SK-N-SH (cell line): ENCODE measurements at regions not wholly inside any gene's neighbourhood (a gene's known extent, or its start where the extent isn't known, plus 50 kb on each side); places are given as distances from the start of the nearest gene placed in this dataset.

ENCODE experiments used
- CTCF ChIA-PET: fragments of 300-600, 350-600 bp; formaldehyde crosslinking; extraction: SDS; loops from one replicate; lab custom pipeline; 2021; lab: Yijun Ruan, JAX
- POLR2A ChIA-PET: fragments of 350-600 bp; sonication (Branson Sonifier 250); formaldehyde crosslinking; extraction: SDS; loops from one replicate; lab custom pipeline; 2020; ENCODE audit warnings: antibody characterized with exemption, inconsistent platforms; lab: Yijun Ruan, JAX
- DNase-seq: peaks from one replicate; pipeline ENCODE4 v3.0.0; 2012
- H2AFZ ChIP-seq: fragments of 200-600 bp; sonication (generic); 2 replicates; pipeline ENCODE4 v1.8.1; 2016; ENCODE audit warnings: antibody characterized with exemption, mild to moderate bottlenecking, low read depth
- H3F3A ChIP-seq: fragments of 200-600 bp; sonication (generic); replicated peaks from 2 replicates; pipeline ENCODE3; 2016; ENCODE audit warnings: antibody characterized with exemption, mild to moderate bottlenecking; ENCODE audit not compliant: insufficient read depth
- H3K27ac ChIP-seq, 2 experiments: fragments of 200-500 bp in 1 of 2; fragments of 200-600 bp in 1 of 2; sonication (Bioruptor generic) in 1 of 2; sonication (generic), shearing (Covaris generic) in 1 of 2; 2 replicates each; pipeline versions ENCODE4 v1.5.1 to v1.6.1; 2014 to 2016; ENCODE audit warnings: low read depth in 2 of 2, inconsistent platforms in 1 of 2, low read length in 1 of 2, mild to moderate bottlenecking in 1 of 2, mixed read lengths in 1 of 2
- H3K27me3 ChIP-seq: fragments of 200-600 bp; sonication (generic), shearing (Covaris generic); 2 replicates; pipeline ENCODE4 v1.6.1; 2016; ENCODE audit warnings: mixed run types; ENCODE audit not compliant: insufficient read depth
- H3K36me3 ChIP-seq, 2 experiments: fragments of 200-500 bp in 1 of 2; fragments of 200-600 bp in 1 of 2; sonication (Bioruptor generic) in 1 of 2; sonication (generic) in 1 of 2; replicated peaks in 1 of 2; 2 replicates each; pipeline versions ENCODE3 to v1.5.1; 2014 to 2016; ENCODE audit warnings: low read length in 1 of 2, mild to moderate bottlenecking in 1 of 2; ENCODE audit not compliant: insufficient read depth in 2 of 2, control insufficient read depth in 1 of 2
- H3K4me1 ChIP-seq, 2 experiments: fragments of 200-500 bp in 1 of 2; fragments of 200-600 bp in 1 of 2; sonication (Bioruptor generic) in 1 of 2; sonication (generic), shearing (Covaris generic) in 1 of 2; 2 replicates each; pipeline versions ENCODE4 v1.5.1 to v1.6.1; 2014 to 2016; ENCODE audit warnings: low read depth in 1 of 2, low read length in 1 of 2, mixed run types in 1 of 2; ENCODE audit not compliant: insufficient read depth in 2 of 2, control insufficient read depth in 1 of 2
- H3K4me2 ChIP-seq: fragments of 200-600 bp; sonication (generic), shearing (Covaris generic); 2 replicates; pipeline ENCODE4 v1.6.1; 2017; ENCODE audit warnings: mixed run types
- H3K4me3 ChIP-seq, 2 experiments: fragments of 200-500 bp in 1 of 2; fragments of 200-600 bp in 1 of 2; sonication (Bioruptor generic) in 1 of 2; sonication (generic), shearing (Covaris generic) in 1 of 2; 2 replicates each; pipeline versions ENCODE4 v1.5.1 to v1.8.1; 2014 to 2016; ENCODE audit warnings: low read depth in 2 of 2, inconsistent platforms in 1 of 2, low read length in 1 of 2, mild to moderate bottlenecking in 1 of 2, mixed read lengths in 1 of 2, moderate library complexity in 1 of 2
- H3K79me2 ChIP-seq: fragments of 200-600 bp; sonication (generic); 2 replicates; pipeline ENCODE4 v1.8.1; 2017; ENCODE audit warnings: mild to moderate bottlenecking; ENCODE audit not compliant: insufficient read depth
- H3K9ac ChIP-seq: fragments of 200-600 bp; sonication (generic); 2 replicates; pipeline ENCODE4 v1.6.1; 2017; ENCODE audit warnings: mixed run types
- H3K9me2 ChIP-seq: fragments of 200-600 bp; sonication (generic); 2 replicates; pipeline ENCODE4 v1.6.1; 2017; ENCODE audit warnings: mixed run types
- H3K9me3 ChIP-seq: fragments of 200-600 bp; sonication (generic); 2 replicates; pipeline ENCODE4 v1.6.1; 2017; ENCODE audit warnings: mixed run types, mild to moderate bottlenecking, moderate library complexity
- H4K20me1 ChIP-seq: fragments of 200-600 bp; sonication (generic); 2 replicates; pipeline ENCODE4 v1.6.1; 2017; ENCODE audit warnings: mild to moderate bottlenecking, mixed run types; ENCODE audit not compliant: insufficient read depth
- EZH2phosphoT487 ChIP-seq: fragments of 200-600 bp; sonication (generic); IDR thresholded peaks from 2 replicates; pipeline ENCODE4 v1.6.1; 2017; ENCODE audit warnings: low read depth, mixed run types, mild to moderate bottlenecking, antibody characterized with exemption, moderate library complexity, borderline replicate concordance
- FOXJ3 ChIP-seq: sonication (generic); formaldehyde crosslinking; IDR thresholded peaks from 2 replicates; pipeline ENCODE4 v1.5.1; 2020; ENCODE audit warnings: mild to moderate bottlenecking, missing genetic modification reagents
- FOXM1 ChIP-seq: IDR thresholded peaks from 2 replicates; pipeline ENCODE4 v1.4.0; 2012; ENCODE audit warnings: low read depth, mild to moderate bottlenecking
- GATA2 ChIP-seq: sonication (generic); formaldehyde crosslinking; IDR thresholded peaks from 2 replicates; pipeline ENCODE4 v1.5.0; 2020; ENCODE audit warnings: mild to moderate bottlenecking, missing genetic modification reagents
- MXI1 ChIP-seq: IDR thresholded peaks from 2 replicates; pipeline ENCODE4 v1.6.1; 2012; ENCODE audit warnings: mild to moderate bottlenecking, low read depth, low read length, improper control_type of control experiment
- NFIC ChIP-seq: IDR thresholded peaks from 2 replicates; pipeline ENCODE4 v1.4.0; 2012; ENCODE audit warnings: borderline replicate concordance
- RAD21 ChIP-seq: IDR thresholded peaks from 2 replicates; pipeline ENCODE4 v1.6.1; 2012; ENCODE audit warnings: mild to moderate bottlenecking, low read length
- RCOR1 ChIP-seq: fragments of 150-350 bp; IDR thresholded peaks from 2 replicates; pipeline ENCODE4 v1.6.1; 2017; ENCODE audit warnings: antibody characterized with exemption, low read length
- SIN3A ChIP-seq: IDR thresholded peaks from 2 replicates; pipeline ENCODE4 v1.6.1; 2012; ENCODE audit warnings: low read depth, mild to moderate bottlenecking, low read length, moderate library complexity, borderline replicate concordance
- SMC3 ChIP-seq: IDR thresholded peaks from 2 replicates; pipeline ENCODE4 v1.6.1; 2012; ENCODE audit warnings: low read depth, low read length, improper control_type of control experiment
- TAF1 ChIP-seq: IDR thresholded peaks from 2 replicates; pipeline ENCODE4 v1.6.1; 2012; ENCODE audit warnings: low read depth, mild to moderate bottlenecking, low read length, moderate library complexity, borderline replicate concordance
- TEAD4 ChIP-seq: IDR thresholded peaks from 2 replicates; pipeline ENCODE4 v1.4.0; 2012; ENCODE audit warnings: mild to moderate bottlenecking, borderline replicate concordance; ENCODE audit not compliant: insufficient read depth
- YY1 ChIP-seq: IDR thresholded peaks from 2 replicates; pipeline ENCODE4 v1.4.0; 2012; ENCODE audit warnings: low read depth, mild to moderate bottlenecking
- TF ChIP-seq, protein P1 (sequence below): IDR thresholded peaks from 2 replicates; pipeline ENCODE4 v1.6.1; 2012; ENCODE audit warnings: mild to moderate bottlenecking, low read depth, low read length, moderate library complexity
- TF ChIP-seq, protein P2 (sequence below): fragments of 150-350 bp; IDR thresholded peaks from 2 replicates; pipeline ENCODE4 v1.6.1; 2016; ENCODE audit warnings: mild to moderate bottlenecking, low read depth, low read length
- TF ChIP-seq, protein P3 (sequence below): IDR thresholded peaks from 2 replicates; pipeline ENCODE4 v1.4.0; 2012; ENCODE audit warnings: low read depth, borderline replicate concordance
- TF ChIP-seq, protein P4 (sequence below): IDR thresholded peaks from 2 replicates; pipeline ENCODE4; 2012

DNA sequence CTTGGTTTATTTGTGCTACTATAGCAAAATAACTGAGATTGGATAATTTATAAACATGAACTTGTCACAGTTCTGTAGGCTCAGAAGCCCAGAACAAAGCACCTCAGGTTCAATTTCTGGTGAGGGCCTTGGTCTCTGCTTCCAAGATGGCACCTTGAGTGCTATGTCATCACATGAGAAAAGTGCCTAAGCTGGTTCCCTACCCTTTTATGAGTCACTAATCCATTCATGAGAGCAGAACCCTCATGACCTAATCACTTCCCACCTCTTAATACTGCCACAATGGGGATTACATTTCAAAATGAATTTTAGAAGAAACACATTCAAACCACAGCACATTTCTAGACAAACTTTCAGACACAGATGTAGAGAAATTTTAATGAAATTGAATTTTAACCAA is 98.2 kb upstream of the PRSS3 start:
- Histone ChIP-seq H3K4me1 (no peaks in the 10 kb centered on the region), H3K4me2 (no peak overlapping the region), H3K27me3 (no peaks in the 10 kb centered on the region), H3F3A (no peaks in the 10 kb centered on the region), H3K9ac (no peak overlapping the region), H3K9me2 (no peaks in the 10 kb centered on the region), H2AFZ (no peak overlapping the region), H3K27ac (no peak overlapping the region), H3K9me3 (no peaks in the 10 kb centered on the region), H4K20me1 (no peaks in the 10 kb centered on the region), H3K4me3 (no peak overlapping the region), H3K79me2 (no peaks in the 10 kb centered on the region), H3K36me3 (no peaks in the 10 kb centered on the region)
- ChIA-PET POLR2A (no interaction called here), CTCF (interaction anchor here (1.3 kb wide), 1 partner anchor 25 kb away, joined by 4 read pairs; no protein-coding TSS in a partner anchor)
- TF ChIP-seq, protein P1, sequence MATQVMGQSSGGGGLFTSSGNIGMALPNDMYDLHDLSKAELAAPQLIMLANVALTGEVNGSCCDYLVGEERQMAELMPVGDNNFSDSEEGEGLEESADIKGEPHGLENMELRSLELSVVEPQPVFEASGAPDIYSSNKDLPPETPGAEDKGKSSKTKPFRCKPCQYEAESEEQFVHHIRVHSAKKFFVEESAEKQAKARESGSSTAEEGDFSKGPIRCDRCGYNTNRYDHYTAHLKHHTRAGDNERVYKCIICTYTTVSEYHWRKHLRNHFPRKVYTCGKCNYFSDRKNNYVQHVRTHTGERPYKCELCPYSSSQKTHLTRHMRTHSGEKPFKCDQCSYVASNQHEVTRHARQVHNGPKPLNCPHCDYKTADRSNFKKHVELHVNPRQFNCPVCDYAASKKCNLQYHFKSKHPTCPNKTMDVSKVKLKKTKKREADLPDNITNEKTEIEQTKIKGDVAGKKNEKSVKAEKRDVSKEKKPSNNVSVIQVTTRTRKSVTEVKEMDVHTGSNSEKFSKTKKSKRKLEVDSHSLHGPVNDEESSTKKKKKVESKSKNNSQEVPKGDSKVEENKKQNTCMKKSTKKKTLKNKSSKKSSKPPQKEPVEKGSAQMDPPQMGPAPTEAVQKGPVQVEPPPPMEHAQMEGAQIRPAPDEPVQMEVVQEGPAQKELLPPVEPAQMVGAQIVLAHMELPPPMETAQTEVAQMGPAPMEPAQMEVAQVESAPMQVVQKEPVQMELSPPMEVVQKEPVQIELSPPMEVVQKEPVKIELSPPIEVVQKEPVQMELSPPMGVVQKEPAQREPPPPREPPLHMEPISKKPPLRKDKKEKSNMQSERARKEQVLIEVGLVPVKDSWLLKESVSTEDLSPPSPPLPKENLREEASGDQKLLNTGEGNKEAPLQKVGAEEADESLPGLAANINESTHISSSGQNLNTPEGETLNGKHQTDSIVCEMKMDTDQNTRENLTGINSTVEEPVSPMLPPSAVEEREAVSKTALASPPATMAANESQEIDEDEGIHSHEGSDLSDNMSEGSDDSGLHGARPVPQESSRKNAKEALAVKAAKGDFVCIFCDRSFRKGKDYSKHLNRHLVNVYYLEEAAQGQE = no peak
- TF ChIP-seq SIN3A (no peak), FOXM1 (no peak), TEAD4 (no peak), FOXJ3 (CRISPR knock-in tag) (no peak), GATA2 (CRISPR knock-in tag) (no peak), RAD21 (no peak), RCOR1 (no peak), YY1 (no peak), TAF1 (no peak), EZH2phosphoT487 (no peak), MXI1 (no peak), SMC3 (no peak), NFIC (no peak)
- TF ChIP-seq, protein P2, sequence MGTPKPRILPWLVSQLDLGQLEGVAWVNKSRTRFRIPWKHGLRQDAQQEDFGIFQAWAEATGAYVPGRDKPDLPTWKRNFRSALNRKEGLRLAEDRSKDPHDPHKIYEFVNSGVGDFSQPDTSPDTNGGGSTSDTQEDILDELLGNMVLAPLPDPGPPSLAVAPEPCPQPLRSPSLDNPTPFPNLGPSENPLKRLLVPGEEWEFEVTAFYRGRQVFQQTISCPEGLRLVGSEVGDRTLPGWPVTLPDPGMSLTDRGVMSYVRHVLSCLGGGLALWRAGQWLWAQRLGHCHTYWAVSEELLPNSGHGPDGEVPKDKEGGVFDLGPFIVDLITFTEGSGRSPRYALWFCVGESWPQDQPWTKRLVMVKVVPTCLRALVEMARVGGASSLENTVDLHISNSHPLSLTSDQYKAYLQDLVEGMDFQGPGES = no peak
- TF ChIP-seq, protein P3, sequence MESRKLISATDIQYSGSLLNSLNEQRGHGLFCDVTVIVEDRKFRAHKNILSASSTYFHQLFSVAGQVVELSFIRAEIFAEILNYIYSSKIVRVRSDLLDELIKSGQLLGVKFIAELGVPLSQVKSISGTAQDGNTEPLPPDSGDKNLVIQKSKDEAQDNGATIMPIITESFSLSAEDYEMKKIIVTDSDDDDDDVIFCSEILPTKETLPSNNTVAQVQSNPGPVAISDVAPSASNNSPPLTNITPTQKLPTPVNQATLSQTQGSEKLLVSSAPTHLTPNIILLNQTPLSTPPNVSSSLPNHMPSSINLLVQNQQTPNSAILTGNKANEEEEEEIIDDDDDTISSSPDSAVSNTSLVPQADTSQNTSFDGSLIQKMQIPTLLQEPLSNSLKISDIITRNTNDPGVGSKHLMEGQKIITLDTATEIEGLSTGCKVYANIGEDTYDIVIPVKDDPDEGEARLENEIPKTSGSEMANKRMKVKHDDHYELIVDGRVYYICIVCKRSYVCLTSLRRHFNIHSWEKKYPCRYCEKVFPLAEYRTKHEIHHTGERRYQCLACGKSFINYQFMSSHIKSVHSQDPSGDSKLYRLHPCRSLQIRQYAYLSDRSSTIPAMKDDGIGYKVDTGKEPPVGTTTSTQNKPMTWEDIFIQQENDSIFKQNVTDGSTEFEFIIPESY = no peak
- TF ChIP-seq, protein P4, sequence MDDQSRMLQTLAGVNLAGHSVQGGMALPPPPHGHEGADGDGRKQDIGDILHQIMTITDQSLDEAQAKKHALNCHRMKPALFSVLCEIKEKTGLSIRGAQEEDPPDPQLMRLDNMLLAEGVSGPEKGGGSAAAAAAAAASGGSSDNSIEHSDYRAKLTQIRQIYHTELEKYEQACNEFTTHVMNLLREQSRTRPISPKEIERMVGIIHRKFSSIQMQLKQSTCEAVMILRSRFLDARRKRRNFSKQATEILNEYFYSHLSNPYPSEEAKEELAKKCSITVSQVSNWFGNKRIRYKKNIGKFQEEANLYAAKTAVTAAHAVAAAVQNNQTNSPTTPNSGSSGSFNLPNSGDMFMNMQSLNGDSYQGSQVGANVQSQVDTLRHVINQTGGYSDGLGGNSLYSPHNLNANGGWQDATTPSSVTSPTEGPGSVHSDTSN = no peak
- DNase-seq = no peak
